GM12878 (cell line): ENCODE measurements at regions not wholly inside any gene's neighbourhood (a gene's known extent, or its start where the extent isn't known, plus 50 kb on each side); places are given as distances from the start of the nearest gene placed in this dataset.
"Not testable (repeated sequence)": the region's sequence is repeated elsewhere in the genome, so short reads cannot be mapped to it uniquely, and the experiment has no call there.

Source experiments
- ASH2L ChIP-seq: fragments of 300-600, 200-600 bp; sonication (generic); IDR thresholded peaks from 2 replicates; pipeline ENCODE4 v1.6.1; 2017; ENCODE audit warnings: low read depth, mild to moderate bottlenecking, borderline replicate concordance
- EP300 ChIP-seq, 2 experiments: fragments of 150-350 bp in 1 of 2; IDR thresholded peaks; 2 replicates each; pipeline ENCODE4 v1.6.1; 2011 to 2012; ENCODE audit warnings: low read depth in 2 of 2, low read length in 2 of 2, borderline replicate concordance in 1 of 2, improper control_type of control experiment in 1 of 2, inconsistent platforms in 1 of 2; ENCODE audit not compliant: control insufficient read depth in 1 of 2
- ESRRA ChIP-seq: IDR thresholded peaks from 2 replicates; pipeline ENCODE4 v1.6.1; 2012; ENCODE audit warnings: mild to moderate bottlenecking, low read length, improper control_type of control experiment
- EZH2 ChIP-seq: IDR thresholded peaks from 2 replicates; pipeline ENCODE4 v1.6.1; 2012; ENCODE audit warnings: low read depth, mild to moderate bottlenecking, control low read depth, inconsistent platforms, low read length, borderline replicate concordance; ENCODE audit not compliant: control insufficient read depth
- FOXM1 ChIP-seq: IDR thresholded peaks from 2 replicates; pipeline ENCODE4 v1.6.1; 2012; ENCODE audit warnings: low read depth, mild to moderate bottlenecking, inconsistent platforms, low read length, moderate library complexity
- NFYA ChIP-seq: IDR thresholded peaks from 2 replicates; pipeline ENCODE4 v1.6.1; 2011; ENCODE audit warnings: low read depth, mild to moderate bottlenecking, low read length, improper control_type of control experiment, borderline replicate concordance
- NR2F1 ChIP-seq: fragments of 450-650 bp; conservative IDR thresholded peaks from 2 replicates; pipeline ENCODE4 v1.6.1; 2017; ENCODE audit warnings: mild to moderate bottlenecking
- SMC3 ChIP-seq: IDR thresholded peaks from 2 replicates; pipeline ENCODE4 v1.6.1; 2011; ENCODE audit warnings: low read length, improper control_type of control experiment, borderline replicate concordance
- TCF12 ChIP-seq: IDR thresholded peaks from 2 replicates; pipeline ENCODE4 v1.6.1; 2011; ENCODE audit warnings: low read depth, mild to moderate bottlenecking, low read length
- TF ChIP-seq, protein P1 (sequence below): fragments of 450-650 bp; IDR thresholded peaks from 2 replicates; pipeline ENCODE4 v1.6.1; 2017; ENCODE audit warnings: mild to moderate bottlenecking
- TF ChIP-seq, protein P2 (sequence below): IDR thresholded peaks from 2 replicates; pipeline ENCODE4 v1.6.1; 2011; ENCODE audit warnings: low read depth, low read length, improper control_type of control experiment, borderline replicate concordance
- TF ChIP-seq, protein P3 (sequence below), 3 experiments: IDR thresholded peaks in 2 of 3; conservative IDR thresholded peaks in 1 of 3; 2 replicates each; pipeline ENCODE4 v1.5.1; 2011; ENCODE audit warnings: low read depth in 3 of 3, low read length in 3 of 3, mild to moderate bottlenecking in 3 of 3, control low read depth in 2 of 3, moderate library complexity in 2 of 3, inconsistent platforms in 1 of 3, mixed read lengths in 1 of 3; ENCODE audit not compliant: control insufficient read depth in 2 of 3, insufficient read depth in 1 of 3; ENCODE audit errors: extremely low read depth in 1 of 3
- TF ChIP-seq, protein P4 (sequence below): fragments of 450-650 bp; IDR thresholded peaks from 2 replicates; pipeline ENCODE4 v1.6.1; 2017; ENCODE audit warnings: antibody characterized with exemption, mild to moderate bottlenecking, moderate library complexity

DNA sequence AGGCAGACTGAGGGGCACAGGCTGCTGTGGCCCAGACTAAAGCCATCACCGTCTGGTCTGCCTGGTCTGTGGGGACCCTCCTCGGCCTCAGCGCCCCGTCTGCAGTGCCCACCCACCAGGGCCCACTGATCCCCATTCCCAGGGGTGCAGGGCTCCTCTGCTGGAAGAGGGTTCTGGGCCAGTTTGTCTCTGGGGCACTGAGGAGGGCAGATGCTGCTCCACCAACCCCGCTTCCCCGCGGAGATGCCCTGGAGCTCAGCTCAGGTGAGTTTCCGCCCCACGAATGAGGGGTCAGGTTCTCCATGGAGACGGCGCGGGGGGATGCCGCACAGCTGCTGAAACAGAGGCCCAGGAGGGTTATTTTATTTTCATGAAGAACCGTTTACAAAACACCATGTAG is 263.3 kb upstream of the SFSWAP start:
- TF ChIP-seq ESRRA; TCF12; NR2F1; FOXM1; NFYA; SMC3; EP300 (IDR thresholded peaks at IDR 0.05; ENCODE audit: borderline replicate concordance in 1 of 2, control insufficient read depth in 1 of 2, low read depth in 2 of 2, low read length in 2 of 2); ASH2L; EZH2: not testable (repeated sequence)
- TF ChIP-seq, protein P1, sequence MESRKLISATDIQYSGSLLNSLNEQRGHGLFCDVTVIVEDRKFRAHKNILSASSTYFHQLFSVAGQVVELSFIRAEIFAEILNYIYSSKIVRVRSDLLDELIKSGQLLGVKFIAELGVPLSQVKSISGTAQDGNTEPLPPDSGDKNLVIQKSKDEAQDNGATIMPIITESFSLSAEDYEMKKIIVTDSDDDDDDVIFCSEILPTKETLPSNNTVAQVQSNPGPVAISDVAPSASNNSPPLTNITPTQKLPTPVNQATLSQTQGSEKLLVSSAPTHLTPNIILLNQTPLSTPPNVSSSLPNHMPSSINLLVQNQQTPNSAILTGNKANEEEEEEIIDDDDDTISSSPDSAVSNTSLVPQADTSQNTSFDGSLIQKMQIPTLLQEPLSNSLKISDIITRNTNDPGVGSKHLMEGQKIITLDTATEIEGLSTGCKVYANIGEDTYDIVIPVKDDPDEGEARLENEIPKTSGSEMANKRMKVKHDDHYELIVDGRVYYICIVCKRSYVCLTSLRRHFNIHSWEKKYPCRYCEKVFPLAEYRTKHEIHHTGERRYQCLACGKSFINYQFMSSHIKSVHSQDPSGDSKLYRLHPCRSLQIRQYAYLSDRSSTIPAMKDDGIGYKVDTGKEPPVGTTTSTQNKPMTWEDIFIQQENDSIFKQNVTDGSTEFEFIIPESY, result not testable (repeated sequence)
- TF ChIP-seq, protein P2, sequence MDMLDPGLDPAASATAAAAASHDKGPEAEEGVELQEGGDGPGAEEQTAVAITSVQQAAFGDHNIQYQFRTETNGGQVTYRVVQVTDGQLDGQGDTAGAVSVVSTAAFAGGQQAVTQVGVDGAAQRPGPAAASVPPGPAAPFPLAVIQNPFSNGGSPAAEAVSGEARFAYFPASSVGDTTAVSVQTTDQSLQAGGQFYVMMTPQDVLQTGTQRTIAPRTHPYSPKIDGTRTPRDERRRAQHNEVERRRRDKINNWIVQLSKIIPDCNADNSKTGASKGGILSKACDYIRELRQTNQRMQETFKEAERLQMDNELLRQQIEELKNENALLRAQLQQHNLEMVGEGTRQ, result not testable (repeated sequence)
- TF ChIP-seq, protein P3, sequence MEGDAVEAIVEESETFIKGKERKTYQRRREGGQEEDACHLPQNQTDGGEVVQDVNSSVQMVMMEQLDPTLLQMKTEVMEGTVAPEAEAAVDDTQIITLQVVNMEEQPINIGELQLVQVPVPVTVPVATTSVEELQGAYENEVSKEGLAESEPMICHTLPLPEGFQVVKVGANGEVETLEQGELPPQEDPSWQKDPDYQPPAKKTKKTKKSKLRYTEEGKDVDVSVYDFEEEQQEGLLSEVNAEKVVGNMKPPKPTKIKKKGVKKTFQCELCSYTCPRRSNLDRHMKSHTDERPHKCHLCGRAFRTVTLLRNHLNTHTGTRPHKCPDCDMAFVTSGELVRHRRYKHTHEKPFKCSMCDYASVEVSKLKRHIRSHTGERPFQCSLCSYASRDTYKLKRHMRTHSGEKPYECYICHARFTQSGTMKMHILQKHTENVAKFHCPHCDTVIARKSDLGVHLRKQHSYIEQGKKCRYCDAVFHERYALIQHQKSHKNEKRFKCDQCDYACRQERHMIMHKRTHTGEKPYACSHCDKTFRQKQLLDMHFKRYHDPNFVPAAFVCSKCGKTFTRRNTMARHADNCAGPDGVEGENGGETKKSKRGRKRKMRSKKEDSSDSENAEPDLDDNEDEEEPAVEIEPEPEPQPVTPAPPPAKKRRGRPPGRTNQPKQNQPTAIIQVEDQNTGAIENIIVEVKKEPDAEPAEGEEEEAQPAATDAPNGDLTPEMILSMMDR (IDR thresholded peaks at IDR 0.05 in 2 of 3, conservative IDR thresholded peaks at IDR 0.05 in 1 of 3; ENCODE audit: control insufficient read depth in 2 of 3, extremely low read depth in 1 of 3, insufficient read depth in 1 of 3, low read depth in 3 of 3, low read length in 3 of 3), result not testable (repeated sequence)
- TF ChIP-seq, protein P4, sequence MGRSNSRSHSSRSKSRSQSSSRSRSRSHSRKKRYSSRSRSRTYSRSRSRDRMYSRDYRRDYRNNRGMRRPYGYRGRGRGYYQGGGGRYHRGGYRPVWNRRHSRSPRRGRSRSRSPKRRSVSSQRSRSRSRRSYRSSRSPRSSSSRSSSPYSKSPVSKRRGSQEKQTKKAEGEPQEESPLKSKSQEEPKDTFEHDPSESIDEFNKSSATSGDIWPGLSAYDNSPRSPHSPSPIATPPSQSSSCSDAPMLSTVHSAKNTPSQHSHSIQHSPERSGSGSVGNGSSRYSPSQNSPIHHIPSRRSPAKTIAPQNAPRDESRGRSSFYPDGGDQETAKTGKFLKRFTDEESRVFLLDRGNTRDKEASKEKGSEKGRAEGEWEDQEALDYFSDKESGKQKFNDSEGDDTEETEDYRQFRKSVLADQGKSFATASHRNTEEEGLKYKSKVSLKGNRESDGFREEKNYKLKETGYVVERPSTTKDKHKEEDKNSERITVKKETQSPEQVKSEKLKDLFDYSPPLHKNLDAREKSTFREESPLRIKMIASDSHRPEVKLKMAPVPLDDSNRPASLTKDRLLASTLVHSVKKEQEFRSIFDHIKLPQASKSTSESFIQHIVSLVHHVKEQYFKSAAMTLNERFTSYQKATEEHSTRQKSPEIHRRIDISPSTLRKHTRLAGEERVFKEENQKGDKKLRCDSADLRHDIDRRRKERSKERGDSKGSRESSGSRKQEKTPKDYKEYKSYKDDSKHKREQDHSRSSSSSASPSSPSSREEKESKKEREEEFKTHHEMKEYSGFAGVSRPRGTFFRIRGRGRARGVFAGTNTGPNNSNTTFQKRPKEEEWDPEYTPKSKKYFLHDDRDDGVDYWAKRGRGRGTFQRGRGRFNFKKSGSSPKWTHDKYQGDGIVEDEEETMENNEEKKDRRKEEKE, result not testable (repeated sequence)
